HUES48 (cell line): ENCODE measurements at regions not wholly inside any gene's neighbourhood (a gene's known extent, or its start where the extent isn't known, plus 50 kb on each side); places are given as distances from the start of the nearest gene placed in this dataset.
"Not testable (repeated sequence)": the region's sequence is repeated elsewhere in the genome, so short reads cannot be mapped to it uniquely, and the experiment has no call there.

Source experiments
- H3K27ac ChIP-seq: one replicate; pipeline ENCODE4 v1.7.0; 2013; ENCODE audit warnings: low read depth, low read length, inconsistent platforms
- H3K27me3 ChIP-seq: 2 replicates; pipeline ENCODE4 v1.6.1; 2013; ENCODE audit warnings: mild to moderate bottlenecking, low read length; ENCODE audit not compliant: control insufficient read depth, insufficient read depth
- H3K36me3 ChIP-seq: 2 replicates; pipeline ENCODE4 v1.6.1; 2013; ENCODE audit warnings: low read length; ENCODE audit not compliant: control insufficient read depth, insufficient read depth
- H3K4me1 ChIP-seq: 2 replicates; pipeline ENCODE4 v1.6.1; 2013; ENCODE audit warnings: mild to moderate bottlenecking, low read length; ENCODE audit not compliant: control insufficient read depth, insufficient read depth
- H3K4me3 ChIP-seq: 2 replicates; pipeline ENCODE4 v1.5.1; 2013; ENCODE audit warnings: mild to moderate bottlenecking, low read depth, low read length
- H3K9ac ChIP-seq: 2 replicates; pipeline ENCODE4 v1.6.1; 2013; ENCODE audit warnings: mild to moderate bottlenecking, low read depth, low read length, moderate library complexity
- H3K9me3 ChIP-seq: 2 replicates; pipeline ENCODE4 v1.6.1; 2013; ENCODE audit warnings: low read length; ENCODE audit not compliant: control insufficient read depth, insufficient read depth

GRCh38 chr13:90918536-90918935 is 429.0 kb upstream of the MIR17HG start:
- Histone ChIP-seq H3K27me3 (no peaks in the 10 kb centered on the region), H3K36me3 (no peaks in the 10 kb centered on the region), H3K4me1 (no peaks in the 10 kb centered on the region), H3K9ac (no peak overlapping the region), H3K27ac (no peak overlapping the region), H3K9me3 (no peaks in the 10 kb centered on the region), H3K4me3 (no peak overlapping the region)

- Histone ChIP-seq H3K4me1 (no peaks in the 10 kb centered on the region), H3K27ac (no peak overlapping the region), H3K9me3 (no peaks in the 10 kb centered on the region), H3K36me3 (no peaks in the 10 kb centered on the region), H3K9ac (no peak overlapping the region), H3K4me3 (no peak overlapping the region), H3K27me3 (no peaks in the 10 kb centered on the region)
Observed at GRCh38 chr13:90919153-90919552, 428.3 kb upstream of the MIR17HG start.

- H3K9ac ChIP-seq = no peak overlapping the region
- no peaks in the 10 kb centered on the region for H3K9me3 ChIP-seq
- no peaks in the 10 kb centered on the region for H3K36me3 ChIP-seq
- no peak overlapping the region for H3K27ac ChIP-seq
- H3K4me1 ChIP-seq = no peaks in the 10 kb centered on the region
- H3K4me3 ChIP-seq = no peak overlapping the region
- no peaks in the 10 kb centered on the region for H3K27me3 ChIP-seq
Observed at GRCh38 chr13:90926459-90926858, 421.0 kb upstream of the MIR17HG start.

GRCh38 chr13:90928109-90928508 is 419.4 kb upstream of the MIR17HG start:
- Histone ChIP-seq H3K9me3 (no peaks in the 10 kb centered on the region), H3K36me3 (no peaks in the 10 kb centered on the region), H3K27ac (no peak overlapping the region), H3K4me1 (no peaks in the 10 kb centered on the region), H3K4me3 (no peak overlapping the region), H3K27me3 (no peaks in the 10 kb centered on the region), H3K9ac (no peak overlapping the region)

- Histone ChIP-seq H3K36me3 (no peaks in the 10 kb centered on the region), H3K9me3 (no peaks in the 10 kb centered on the region), H3K4me1 (no peaks in the 10 kb centered on the region), H3K27ac (no peak overlapping the region), H3K27me3 (no peaks in the 10 kb centered on the region), H3K9ac (no peak overlapping the region), H3K4me3 (no peak overlapping the region)
Observed at GRCh38 chr13:90933097-90933826, 414.2 kb upstream of the MIR17HG start.

GRCh38 chr13:90934741-90935140 is 412.7 kb upstream of the MIR17HG start:
- Histone ChIP-seq H3K9me3 (no peaks in the 10 kb centered on the region), H3K36me3 (no peaks in the 10 kb centered on the region), H3K27ac (no peak overlapping the region), H3K9ac (no peak overlapping the region), H3K4me3 (no peak overlapping the region), H3K4me1 (no peaks in the 10 kb centered on the region), H3K27me3 (no peaks in the 10 kb centered on the region)

GRCh38 chr13:90938848-90939247 is 408.6 kb upstream of the MIR17HG start:
- H3K4me3 ChIP-seq = no peak overlapping the region
- no peak overlapping the region for H3K9ac ChIP-seq
- no peaks in the 10 kb centered on the region for H3K9me3 ChIP-seq

GRCh38 chr13:90943946-90944345 is 403.5 kb upstream of the MIR17HG start:
- no peaks in the 10 kb centered on the region for H3K36me3 ChIP-seq
- no peaks in the 10 kb centered on the region for H3K27me3 ChIP-seq
- H3K27ac ChIP-seq = no peak overlapping the region
- no peaks in the 10 kb centered on the region for H3K9me3 ChIP-seq
- no peak overlapping the region for H3K4me3 ChIP-seq
- H3K9ac ChIP-seq = no peak overlapping the region
- no peaks in the 10 kb centered on the region for H3K4me1 ChIP-seq

More at GRCh38 chr13:90938848-90939247, 408.6 kb upstream of the MIR17HG start:
- no peaks in the 10 kb centered on the region for H3K4me1 ChIP-seq
- H3K27me3 ChIP-seq = no peaks in the 10 kb centered on the region
- no peaks in the 10 kb centered on the region for H3K36me3 ChIP-seq
- no peak overlapping the region for H3K27ac ChIP-seq

- H3K9me3 ChIP-seq, H3K36me3 ChIP-seq, H3K4me3 ChIP-seq, H3K9ac ChIP-seq, H3K27me3 ChIP-seq, H3K4me1 ChIP-seq, H3K27ac ChIP-seq: not testable (repeated sequence)
Observed at GRCh38 chr13:90945146-90945545, 402.3 kb upstream of the MIR17HG start.

GRCh38 chr13:90946125-90946524 is 401.4 kb upstream of the MIR17HG start:
- not testable (repeated sequence) for H3K9ac ChIP-seq, H3K4me1 ChIP-seq, H3K9me3 ChIP-seq, H3K27me3 ChIP-seq, H3K36me3 ChIP-seq, H3K27ac ChIP-seq, H3K4me3 ChIP-seq

- Histone ChIP-seq H3K27ac (no peak overlapping the region), H3K9me3 (no peaks in the 10 kb centered on the region), H3K36me3 (no peaks in the 10 kb centered on the region), H3K4me1 (peaks cover 8% of the 10 kb centered on the region), H3K9ac (no peak overlapping the region), H3K27me3 (no peaks in the 10 kb centered on the region), H3K4me3 (no peak overlapping the region)
Observed at GRCh38 chr13:90947976-90948375, 399.5 kb upstream of the MIR17HG start.
